CD4-positive, alpha-beta T cell (primary cell): ENCODE measurements at regions not wholly inside any gene's neighbourhood (a gene's known extent, or its start where the extent isn't known, plus 50 kb on each side); places are given as distances from the start of the nearest gene placed in this dataset.

Source experiments
- ATAC-seq: fragments of 200-7000 bp; cut with Tn5 transposase; one replicate; pipeline ENCODE4 v1.10.0; 2022; ENCODE audit warnings: mild to moderate bottlenecking; ENCODE audit not compliant: poor library complexity
- CTCF ChIA-PET: fragments of 350-600 bp; sonication (Branson Sonifier 250); formaldehyde crosslinking; loops from one replicate; lab custom pipeline; 2021; ENCODE audit warnings: antibody characterized with exemption, inconsistent platforms; lab: Charles Lee
- POLR2A ChIA-PET: fragments of 350-600 bp; sonication (Branson Sonifier 250); formaldehyde crosslinking; loops from one replicate; lab custom pipeline; 2021; ENCODE audit warnings: antibody characterized with exemption, inconsistent platforms; lab: Charles Lee
- DNase-seq, 14 experiments: peaks; one replicate each; pipeline ENCODE4 v3.0.0-alpha.2; 2013 to 2020; ENCODE audit warnings: mixed read lengths in 2 of 14
- H3K27ac ChIP-seq, 2 donors: one replicate each; pipeline versions ENCODE4 v1.5.1 to v1.7.0; 2013; ENCODE audit warnings: low read length in 2 of 2, low read depth in 1 of 2, mild to moderate bottlenecking in 1 of 2
- H3K27me3 ChIP-seq, 2 experiments: 1 replicate in 1 of 2; 2 replicates in 1 of 2; pipeline versions ENCODE4 v1.6.1 to v1.7.0; 2013; ENCODE audit warnings: low read length in 2 of 2, control low read depth in 1 of 2, mild to moderate bottlenecking in 1 of 2, moderate library complexity in 1 of 2; ENCODE audit not compliant: insufficient read depth in 2 of 2, control insufficient read depth in 1 of 2
- H3K36me3 ChIP-seq: one replicate; pipeline ENCODE4 v1.6.1; 2013; ENCODE audit warnings: low read length, control low read depth; ENCODE audit not compliant: insufficient read depth
- H3K4me1 ChIP-seq: one replicate; pipeline ENCODE4 v1.6.1; 2013; ENCODE audit warnings: low read length, control low read depth; ENCODE audit not compliant: insufficient read depth
- H3K4me3 ChIP-seq: one replicate; pipeline ENCODE4 v1.5.1; 2013; ENCODE audit warnings: mild to moderate bottlenecking, low read length, moderate library complexity
- H3K9me3 ChIP-seq, 2 experiments: 1 replicate in 1 of 2; 2 replicates in 1 of 2; pipeline versions ENCODE4 v1.6.1 to v1.7.0; 2013; ENCODE audit warnings: low read length in 2 of 2, mild to moderate bottlenecking in 2 of 2, control low read depth in 1 of 2, moderate library complexity in 1 of 2; ENCODE audit not compliant: control insufficient read depth in 1 of 2, insufficient read depth in 1 of 2
- H3K27ac Mint-ChIP-seq: one replicate; pipeline ENCODE4 v1.8.0; 2020; ENCODE audit warnings: mixed read lengths
- H3K27me3 Mint-ChIP-seq: one replicate; pipeline ENCODE4 v1.8.0; 2021; ENCODE audit warnings: mixed read lengths
- H3K36me3 Mint-ChIP-seq: one replicate; pipeline ENCODE4 v1.8.0; 2021; ENCODE audit warnings: low read depth, mixed read lengths
- H3K4me1 Mint-ChIP-seq: one replicate; pipeline ENCODE4 v1.8.0; 2021; ENCODE audit warnings: low read depth, mixed read lengths
- H3K4me3 Mint-ChIP-seq: one replicate; pipeline ENCODE4 v1.8.0; 2020; ENCODE audit warnings: mild to moderate bottlenecking, mixed read lengths
- H3K9me3 Mint-ChIP-seq: one replicate; pipeline ENCODE4 v1.8.0; 2020; ENCODE audit warnings: mixed read lengths
- intact Hi-C, 2 experiments: fragments of 100-400 bp; cut with DNase I in 1 of 2; cut with micrococcal nuclease in 1 of 2; formaldehyde crosslinking; loops; one replicate each; pipeline versions ENCODE4 v1.15.1 to v1.9.0; 2023 to 2025; cut with DNase I, micrococcal nuclease
- TF ChIP-seq, protein P1 (sequence below): fragments of 200-600 bp; IDR thresholded peaks from one replicate; pipeline ENCODE4 v1.8.0; 2022; ENCODE audit warnings: antibody characterized with exemption, mild to moderate bottlenecking

- H3K27me3 ChIP-seq, result peaks cover 3 to 12% of the 10 kb centered on the region in 2 experiments
- intact Hi-C loops, result no loop called here
- no peaks in the 10 kb centered on the region for H3K9me3 Mint-ChIP-seq
- DNase-seq, result no peak
- TF ChIP-seq, protein P1, sequence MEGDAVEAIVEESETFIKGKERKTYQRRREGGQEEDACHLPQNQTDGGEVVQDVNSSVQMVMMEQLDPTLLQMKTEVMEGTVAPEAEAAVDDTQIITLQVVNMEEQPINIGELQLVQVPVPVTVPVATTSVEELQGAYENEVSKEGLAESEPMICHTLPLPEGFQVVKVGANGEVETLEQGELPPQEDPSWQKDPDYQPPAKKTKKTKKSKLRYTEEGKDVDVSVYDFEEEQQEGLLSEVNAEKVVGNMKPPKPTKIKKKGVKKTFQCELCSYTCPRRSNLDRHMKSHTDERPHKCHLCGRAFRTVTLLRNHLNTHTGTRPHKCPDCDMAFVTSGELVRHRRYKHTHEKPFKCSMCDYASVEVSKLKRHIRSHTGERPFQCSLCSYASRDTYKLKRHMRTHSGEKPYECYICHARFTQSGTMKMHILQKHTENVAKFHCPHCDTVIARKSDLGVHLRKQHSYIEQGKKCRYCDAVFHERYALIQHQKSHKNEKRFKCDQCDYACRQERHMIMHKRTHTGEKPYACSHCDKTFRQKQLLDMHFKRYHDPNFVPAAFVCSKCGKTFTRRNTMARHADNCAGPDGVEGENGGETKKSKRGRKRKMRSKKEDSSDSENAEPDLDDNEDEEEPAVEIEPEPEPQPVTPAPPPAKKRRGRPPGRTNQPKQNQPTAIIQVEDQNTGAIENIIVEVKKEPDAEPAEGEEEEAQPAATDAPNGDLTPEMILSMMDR, result no peak
- no peaks in the 10 kb centered on the region for H3K9me3 ChIP-seq
- no peak overlapping the region for H3K4me3 ChIP-seq
- H3K27me3 Mint-ChIP-seq, result peaks cover 15% of the 10 kb centered on the region
- no peaks in the 10 kb centered on the region for H3K36me3 Mint-ChIP-seq
- H3K36me3 ChIP-seq, result no peaks in the 10 kb centered on the region
- H3K27ac Mint-ChIP-seq, result no peak overlapping the region
- H3K27ac ChIP-seq, result no peak overlapping the region
- no peaks in the 10 kb centered on the region for H3K4me1 ChIP-seq
- ATAC-seq, result no peak
- ChIA-PET POLR2A (no interaction called here), CTCF (no interaction called here)
- no peak overlapping the region for H3K4me3 Mint-ChIP-seq
- no peaks in the 10 kb centered on the region for H3K4me1 Mint-ChIP-seq
Measured at GRCh38 chr12:41983394-41983793, 161.3 kb downstream of the GXYLT1 start.

- TF ChIP-seq, protein P1, result no peak
- ATAC-seq, result no peak
- DNase-seq, result no peak
- ChIA-PET CTCF (interaction anchor here (1.0 kb wide), 1 partner anchor 14 kb away, joined by 3 read pairs; no protein-coding TSS in a partner anchor), POLR2A (no interaction called here)
- intact Hi-C loops, result no loop called here
- no peaks in the 10 kb centered on the region for H3K36me3 ChIP-seq
- peaks cover 0 to 12% of the 10 kb centered on the region in 2 experiments for H3K27me3 ChIP-seq
- Mint-ChIP-seq H3K36me3 (no peaks in the 10 kb centered on the region), H3K4me1 (no peaks in the 10 kb centered on the region), H3K4me3 (no peak overlapping the region), H3K9me3 (no peaks in the 10 kb centered on the region), H3K27ac (no peak overlapping the region), H3K27me3 (peaks cover 15% of the 10 kb centered on the region)
- no peaks in the 10 kb centered on the region for H3K9me3 ChIP-seq
- H3K4me1 ChIP-seq, result no peaks in the 10 kb centered on the region
- H3K27ac ChIP-seq, result no peak overlapping the region
- no peak overlapping the region for H3K4me3 ChIP-seq
Measured at GRCh38 chr12:41981758-41982157, 162.9 kb downstream of the GXYLT1 start.

- peaks cover 15% of the 10 kb centered on the region for H3K27me3 Mint-ChIP-seq
- CTCF ChIA-PET, result interaction anchor here (0.6 to 1.0 kb wide), 2 partner anchors 12 to 13 kb away, joined by 3 read pairs; no protein-coding TSS in a partner anchor
Measured at GRCh38 chr12:41981013-41981412, 163.7 kb downstream of the GXYLT1 start.

More at GRCh38 chr12:41981013-41981412, 163.7 kb downstream of the GXYLT1 start:
- ATAC-seq (no peak), DNase-seq (no peak)
- no peak overlapping the region for H3K4me3 Mint-ChIP-seq
- TF ChIP-seq, protein P1, result no peak
- Histone ChIP-seq H3K27ac (no peak overlapping the region), H3K36me3 (no peaks in the 10 kb centered on the region), H3K4me1 (no peaks in the 10 kb centered on the region), H3K27me3 (peaks cover 0 to 12% of the 10 kb centered on the region in 2 experiments), H3K9me3 (no peaks in the 10 kb centered on the region), H3K4me3 (no peak overlapping the region)
- no peaks in the 10 kb centered on the region for H3K4me1 Mint-ChIP-seq
- intact Hi-C loops, result no loop called here
- H3K36me3 Mint-ChIP-seq, result no peaks in the 10 kb centered on the region
- no peak overlapping the region for H3K27ac Mint-ChIP-seq
- no peaks in the 10 kb centered on the region for H3K9me3 Mint-ChIP-seq
- POLR2A ChIA-PET, result no interaction called here
